GM23338 (cell line): ENCODE measurements at regions not wholly inside any gene's neighbourhood (a gene's known extent, or its start where the extent isn't known, plus 50 kb on each side); places are given as distances from the start of the nearest gene placed in this dataset.

Experiments
- ATAC-seq: fragments of 200-7000 bp; cut with Tn5 transposase; 3 replicates; pipeline ENCODE4 v1.9.1; 2020
- DNase-seq: peaks from one replicate; pipeline ENCODE4 v3.0.0-alpha.2; 2015; ENCODE audit warnings: low spot score
- H2AFZ ChIP-seq: fragments of 200-600 bp; sonication (generic); 2 replicates; pipeline ENCODE4 v1.8.0; 2016; ENCODE audit warnings: antibody characterized with exemption, mild to moderate bottlenecking, moderate library complexity
- H3F3A ChIP-seq: fragments of 200-600 bp; sonication (generic); replicated peaks from 2 replicates; pipeline ENCODE4 v1.8.0; 2017; ENCODE audit warnings: antibody characterized with exemption, mixed run types, low read depth
- H3K27ac ChIP-seq: fragments of 200-600 bp; sonication (generic); 2 replicates; pipeline ENCODE4 v1.6.1; 2016; ENCODE audit warnings: low read depth
- H3K27me3 ChIP-seq: fragments of 200-600 bp; sonication (generic); 2 replicates; pipeline ENCODE4 v1.8.0; 2016; ENCODE audit warnings: mild to moderate bottlenecking, mixed run types, moderate library complexity; ENCODE audit not compliant: insufficient read depth
- H3K36me3 ChIP-seq: fragments of 200-600 bp; sonication (generic); 2 replicates; pipeline ENCODE4 v1.8.0; 2016; ENCODE audit warnings: mild to moderate bottlenecking; ENCODE audit not compliant: insufficient read depth
- H3K4me1 ChIP-seq: fragments of 200-600 bp; sonication (generic); 2 replicates; pipeline ENCODE4 v1.8.0; 2016; ENCODE audit warnings: mild to moderate bottlenecking, moderate library complexity; ENCODE audit not compliant: insufficient read depth
- H3K4me2 ChIP-seq: fragments of 200-600 bp; sonication (generic); 2 replicates; pipeline ENCODE4 v1.7.1; 2017; ENCODE audit warnings: mixed run types
- H3K4me3 ChIP-seq: fragments of 200-600 bp; sonication (generic); 2 replicates; pipeline ENCODE4 v1.6.1; 2016; ENCODE audit warnings: mixed run types
- H3K79me2 ChIP-seq: fragments of 200-600 bp; sonication (generic); replicated peaks from 2 replicates; pipeline ENCODE4 v1.8.0; 2017; ENCODE audit warnings: mild to moderate bottlenecking; ENCODE audit not compliant: insufficient read depth
- H3K9me2 ChIP-seq: fragments of 200-600 bp; sonication (generic); 2 replicates; pipeline ENCODE4 v1.8.0; 2017; ENCODE audit not compliant: insufficient read depth
- H4K20me1 ChIP-seq: fragments of 200-600 bp; sonication (generic); replicated peaks from 2 replicates; pipeline ENCODE4 v1.8.0; 2017; ENCODE audit warnings: mild to moderate bottlenecking; ENCODE audit not compliant: insufficient read depth
- H3K27ac Mint-ChIP-seq: 2 replicates; pipeline ENCODE4 v1.8.0; 2020; ENCODE audit warnings: inconsistent platforms, mild to moderate bottlenecking, moderate library complexity, mixed read lengths
- H3K27me3 Mint-ChIP-seq: 3 replicates; pipeline ENCODE4 v1.8.0; 2022; ENCODE audit warnings: low read depth, mild to moderate bottlenecking, moderate library complexity, mixed read lengths, inconsistent platforms; ENCODE audit not compliant: insufficient read depth, poor library complexity
- H3K36me3 Mint-ChIP-seq: 3 replicates; pipeline ENCODE4 v1.8.0; 2021; ENCODE audit warnings: low read depth, mild to moderate bottlenecking, inconsistent platforms, moderate library complexity, mixed read lengths
- H3K4me1 Mint-ChIP-seq: 3 replicates; pipeline ENCODE4 v1.8.0; 2020; ENCODE audit warnings: mild to moderate bottlenecking, inconsistent platforms, mixed read lengths
- H3K4me3 Mint-ChIP-seq: 3 replicates; pipeline ENCODE4 v1.8.0; 2021; ENCODE audit warnings: moderate library complexity, mild to moderate bottlenecking, inconsistent platforms, mixed read lengths
- H3K9me3 Mint-ChIP-seq: 3 replicates; pipeline ENCODE4 v1.8.0; 2020; ENCODE audit warnings: moderate library complexity, mild to moderate bottlenecking, inconsistent platforms, mixed read lengths
- CREB1 ChIP-seq: fragments of 250-450 bp; sonication (Bioruptor Pico); IDR thresholded peaks from 2 replicates; pipeline ENCODE4 v1.5.0; 2020; ENCODE audit warnings: low read depth, mild to moderate bottlenecking, moderate library complexity
- EZH2phosphoT487 ChIP-seq: fragments of 200-600 bp; sonication (generic); IDR thresholded peaks from one replicate; pipeline ENCODE4 v1.8.1; 2018; ENCODE audit warnings: antibody characterized with exemption; ENCODE audit not compliant: unreplicated experiment
- JUNB ChIP-seq: IDR thresholded peaks from one replicate; pipeline ENCODE4 v1.6.1; 2016; ENCODE audit warnings: antibody characterized with exemption; ENCODE audit not compliant: unreplicated experiment
- NANOG ChIP-seq: IDR thresholded peaks from 2 replicates; pipeline ENCODE4 v1.6.1; 2016; ENCODE audit warnings: antibody characterized with exemption, borderline replicate concordance
- POLR2AphosphoS5 ChIP-seq: IDR thresholded peaks from 2 replicates; pipeline ENCODE4 v1.6.1; 2016; ENCODE audit warnings: antibody characterized with exemption, low read depth
- STAT1 ChIP-seq: IDR thresholded peaks from one replicate; pipeline ENCODE4 v1.6.1; 2016; ENCODE audit warnings: antibody characterized with exemption; ENCODE audit not compliant: unreplicated experiment
- ZNF114 ChIP-seq: fragments of 250-450 bp; sonication (Bioruptor Pico); IDR thresholded peaks from 2 replicates; pipeline ENCODE4 v1.5.0; 2020; ENCODE audit warnings: mild to moderate bottlenecking, moderate library complexity
- ZNF331 ChIP-seq: fragments of 250-450 bp; sonication (Bioruptor Pico); IDR thresholded peaks from 2 replicates; pipeline ENCODE4 v1.5.0; 2020; ENCODE audit warnings: low read depth, mild to moderate bottlenecking, moderate library complexity
- ZNF462 ChIP-seq: fragments of 250-450 bp; sonication (Bioruptor Pico); IDR thresholded peaks from 2 replicates; pipeline ENCODE4 v1.5.0; 2020; ENCODE audit warnings: mild to moderate bottlenecking, moderate library complexity
- TF ChIP-seq, protein P1 (sequence below), 2 experiments: fragments of 200-600 bp in 1 of 2; sonication (generic) in 1 of 2; conservative IDR thresholded peaks; 2 replicates each; pipeline versions ENCODE4 v1.5.1 to v1.6.1; 2016 to 2017; ENCODE audit warnings: antibody characterized with exemption in 2 of 2, low read depth in 2 of 2, mild to moderate bottlenecking in 2 of 2, moderate library complexity in 1 of 2
- TF ChIP-seq, protein P2 (sequence below): IDR thresholded peaks from 2 replicates; pipeline ENCODE4 v1.6.1; 2016; ENCODE audit warnings: antibody characterized with exemption

GRCh38 chr14:44699391-44699790 lies 192.3 kb upstream of the FSCB start:
- ATAC-seq (no peak), DNase-seq (no peak)
- no peaks in the 10 kb centered on the region for H3K79me2 ChIP-seq
- no peaks in the 10 kb centered on the region for H3F3A ChIP-seq
- Mint-ChIP-seq H3K4me1 (no peaks in the 10 kb centered on the region), H3K4me3 (no peak overlapping the region), H3K36me3 (no peaks in the 10 kb centered on the region), H3K9me3 (peaks cover 13% of the 10 kb centered on the region), H3K27me3 (no peaks in the 10 kb centered on the region), H3K27ac (no peak overlapping the region)
- H3K4me3 ChIP-seq: no peak overlapping the region
- no peak overlapping the region for H3K4me2 ChIP-seq
- H3K9me2 ChIP-seq: no peaks in the 10 kb centered on the region
- TF ChIP-seq JUNB: no peak
- TF ChIP-seq NANOG: no peak
- no peak for TF ChIP-seq ZNF114 (CRISPR knock-in tag)
- no peak for TF ChIP-seq CREB1 (CRISPR knock-in tag)
- no peak for TF ChIP-seq POLR2AphosphoS5
- TF ChIP-seq, protein P1, sequence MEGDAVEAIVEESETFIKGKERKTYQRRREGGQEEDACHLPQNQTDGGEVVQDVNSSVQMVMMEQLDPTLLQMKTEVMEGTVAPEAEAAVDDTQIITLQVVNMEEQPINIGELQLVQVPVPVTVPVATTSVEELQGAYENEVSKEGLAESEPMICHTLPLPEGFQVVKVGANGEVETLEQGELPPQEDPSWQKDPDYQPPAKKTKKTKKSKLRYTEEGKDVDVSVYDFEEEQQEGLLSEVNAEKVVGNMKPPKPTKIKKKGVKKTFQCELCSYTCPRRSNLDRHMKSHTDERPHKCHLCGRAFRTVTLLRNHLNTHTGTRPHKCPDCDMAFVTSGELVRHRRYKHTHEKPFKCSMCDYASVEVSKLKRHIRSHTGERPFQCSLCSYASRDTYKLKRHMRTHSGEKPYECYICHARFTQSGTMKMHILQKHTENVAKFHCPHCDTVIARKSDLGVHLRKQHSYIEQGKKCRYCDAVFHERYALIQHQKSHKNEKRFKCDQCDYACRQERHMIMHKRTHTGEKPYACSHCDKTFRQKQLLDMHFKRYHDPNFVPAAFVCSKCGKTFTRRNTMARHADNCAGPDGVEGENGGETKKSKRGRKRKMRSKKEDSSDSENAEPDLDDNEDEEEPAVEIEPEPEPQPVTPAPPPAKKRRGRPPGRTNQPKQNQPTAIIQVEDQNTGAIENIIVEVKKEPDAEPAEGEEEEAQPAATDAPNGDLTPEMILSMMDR (conservative IDR thresholded peaks at IDR 0.05; ENCODE audit: low read depth in 2 of 2): no peak
- no peaks in the 10 kb centered on the region for H3K36me3 ChIP-seq
- no peaks in the 10 kb centered on the region for H3K27me3 ChIP-seq
- H4K20me1 ChIP-seq: no peaks in the 10 kb centered on the region
- no peaks in the 10 kb centered on the region for H3K4me1 ChIP-seq
- H2AFZ ChIP-seq: no peak overlapping the region
- H3K27ac ChIP-seq: no peak overlapping the region

- no peak for DNase-seq
- no peak for TF ChIP-seq CREB1 (CRISPR knock-in tag)
- TF ChIP-seq, protein P2, sequence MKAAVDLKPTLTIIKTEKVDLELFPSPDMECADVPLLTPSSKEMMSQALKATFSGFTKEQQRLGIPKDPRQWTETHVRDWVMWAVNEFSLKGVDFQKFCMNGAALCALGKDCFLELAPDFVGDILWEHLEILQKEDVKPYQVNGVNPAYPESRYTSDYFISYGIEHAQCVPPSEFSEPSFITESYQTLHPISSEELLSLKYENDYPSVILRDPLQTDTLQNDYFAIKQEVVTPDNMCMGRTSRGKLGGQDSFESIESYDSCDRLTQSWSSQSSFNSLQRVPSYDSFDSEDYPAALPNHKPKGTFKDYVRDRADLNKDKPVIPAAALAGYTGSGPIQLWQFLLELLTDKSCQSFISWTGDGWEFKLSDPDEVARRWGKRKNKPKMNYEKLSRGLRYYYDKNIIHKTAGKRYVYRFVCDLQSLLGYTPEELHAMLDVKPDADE: no peak
- TF ChIP-seq, protein P1 (conservative IDR thresholded peaks at IDR 0.05; ENCODE audit: low read depth in 2 of 2): no peak
- TF ChIP-seq ZNF462 (CRISPR knock-in tag): no peak
- no peak for TF ChIP-seq STAT1
- no peak for TF ChIP-seq POLR2AphosphoS5
- no peak for TF ChIP-seq NANOG
- TF ChIP-seq EZH2phosphoT487: no peak
- no peak for TF ChIP-seq ZNF331 (CRISPR knock-in tag)
Observed at GRCh38 chr14:44669496-44669895, 162.4 kb upstream of the FSCB start.

More at GRCh38 chr14:44669496-44669895, 162.4 kb upstream of the FSCB start:
- H3K27me3 Mint-ChIP-seq: peaks cover 4% of the 10 kb centered on the region
- H3K9me2 ChIP-seq: no peaks in the 10 kb centered on the region
- no peaks in the 10 kb centered on the region for H3K79me2 ChIP-seq
- H3K27ac ChIP-seq: no peak overlapping the region
- H3K36me3 Mint-ChIP-seq: 0 out of 3 replicates have a peak, but pooled peaks cover 5% of the 10 kb centered on the region
- H3K27me3 ChIP-seq: no peaks in the 10 kb centered on the region
- no peak overlapping the region for H3K4me3 Mint-ChIP-seq
- peaks cover 13% of the 10 kb centered on the region; the same call in 2 of the 3 replicates for H3K9me3 Mint-ChIP-seq
- no peak overlapping the region for H3K27ac Mint-ChIP-seq
- H3K4me1 ChIP-seq: no peaks in the 10 kb centered on the region
- H4K20me1 ChIP-seq: no peaks in the 10 kb centered on the region
- no peaks in the 10 kb centered on the region for H3F3A ChIP-seq
- no peak overlapping the region for H3K4me3 ChIP-seq
- no peak overlapping the region for H2AFZ ChIP-seq
- H3K4me1 Mint-ChIP-seq: no peaks in the 10 kb centered on the region
- no peaks in the 10 kb centered on the region for H3K36me3 ChIP-seq
- no peak for ATAC-seq
- H3K4me2 ChIP-seq: no peak overlapping the region
